Fibroblast of the aortic adventitia (primary cell): ENCODE measurements at regions not wholly inside any gene's neighbourhood (a gene's known extent, or its start where the extent isn't known, plus 50 kb on each side); places are given as distances from the start of the nearest gene placed in this dataset.

Experiments
- DNase-seq: peaks from one replicate; pipeline ENCODE4 v3.0.0-alpha.2; 2010; ENCODE audit warnings: low read depth
- H3K4me3 ChIP-seq: 2 replicates; pipeline ENCODE4 v1.5.1; 2011; ENCODE audit warnings: low read depth, mild to moderate bottlenecking, control low read depth, low read length, moderate library complexity
- TF ChIP-seq, protein P1 (sequence below): IDR thresholded peaks from 2 replicates; pipeline ENCODE4 v1.5.1; 2011; ENCODE audit warnings: mild to moderate bottlenecking, low read length, control low read depth, inconsistent platforms; ENCODE audit not compliant: insufficient read depth

DNA sequence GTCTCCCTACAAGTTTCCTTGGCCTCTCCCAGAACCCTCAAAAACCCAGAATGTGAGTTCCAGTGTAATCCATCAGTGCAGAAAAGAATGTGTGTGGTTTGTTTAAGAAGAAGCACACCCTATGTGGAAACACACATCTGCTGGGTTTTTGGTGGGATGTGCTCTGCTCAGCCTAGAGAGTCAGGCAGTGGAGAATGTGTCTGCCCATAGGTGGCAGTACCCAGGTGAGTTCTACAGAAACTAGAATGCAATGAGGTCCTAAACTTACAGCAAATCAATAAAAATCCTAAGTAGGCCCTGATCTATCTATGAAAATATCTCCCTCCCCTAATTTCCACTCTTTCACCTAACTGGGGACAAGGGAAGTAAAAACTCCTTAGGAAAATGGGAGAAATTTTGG lies 437.3 kb downstream of the DHX35 start:
- TF ChIP-seq, protein P1, sequence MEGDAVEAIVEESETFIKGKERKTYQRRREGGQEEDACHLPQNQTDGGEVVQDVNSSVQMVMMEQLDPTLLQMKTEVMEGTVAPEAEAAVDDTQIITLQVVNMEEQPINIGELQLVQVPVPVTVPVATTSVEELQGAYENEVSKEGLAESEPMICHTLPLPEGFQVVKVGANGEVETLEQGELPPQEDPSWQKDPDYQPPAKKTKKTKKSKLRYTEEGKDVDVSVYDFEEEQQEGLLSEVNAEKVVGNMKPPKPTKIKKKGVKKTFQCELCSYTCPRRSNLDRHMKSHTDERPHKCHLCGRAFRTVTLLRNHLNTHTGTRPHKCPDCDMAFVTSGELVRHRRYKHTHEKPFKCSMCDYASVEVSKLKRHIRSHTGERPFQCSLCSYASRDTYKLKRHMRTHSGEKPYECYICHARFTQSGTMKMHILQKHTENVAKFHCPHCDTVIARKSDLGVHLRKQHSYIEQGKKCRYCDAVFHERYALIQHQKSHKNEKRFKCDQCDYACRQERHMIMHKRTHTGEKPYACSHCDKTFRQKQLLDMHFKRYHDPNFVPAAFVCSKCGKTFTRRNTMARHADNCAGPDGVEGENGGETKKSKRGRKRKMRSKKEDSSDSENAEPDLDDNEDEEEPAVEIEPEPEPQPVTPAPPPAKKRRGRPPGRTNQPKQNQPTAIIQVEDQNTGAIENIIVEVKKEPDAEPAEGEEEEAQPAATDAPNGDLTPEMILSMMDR: no peak
- no peak overlapping the region for H3K4me3 ChIP-seq
- no peak for DNase-seq

DNA sequence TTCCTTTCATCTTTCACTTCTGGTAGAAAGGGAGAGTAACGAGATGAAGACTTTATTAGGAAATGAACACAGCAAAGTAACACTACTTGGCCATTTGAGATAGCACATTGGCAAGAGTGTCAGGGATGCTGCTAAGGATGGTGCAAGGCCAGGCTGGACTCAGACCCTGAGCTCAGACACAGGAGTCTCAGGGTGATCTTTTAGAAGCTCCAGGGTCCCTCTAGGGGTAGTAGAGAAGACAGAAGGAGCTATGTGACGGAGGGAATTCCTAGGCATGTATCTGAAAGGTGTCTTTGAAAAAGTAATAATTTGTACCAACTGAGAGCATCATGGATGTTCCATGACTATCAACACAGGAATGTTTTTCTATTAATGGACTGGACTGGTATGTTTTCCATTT lies 436.5 kb downstream of the DHX35 start:
- TF ChIP-seq, protein P1: no peak
- no peak for DNase-seq
- H3K4me3 ChIP-seq: no peak overlapping the region

DNA sequence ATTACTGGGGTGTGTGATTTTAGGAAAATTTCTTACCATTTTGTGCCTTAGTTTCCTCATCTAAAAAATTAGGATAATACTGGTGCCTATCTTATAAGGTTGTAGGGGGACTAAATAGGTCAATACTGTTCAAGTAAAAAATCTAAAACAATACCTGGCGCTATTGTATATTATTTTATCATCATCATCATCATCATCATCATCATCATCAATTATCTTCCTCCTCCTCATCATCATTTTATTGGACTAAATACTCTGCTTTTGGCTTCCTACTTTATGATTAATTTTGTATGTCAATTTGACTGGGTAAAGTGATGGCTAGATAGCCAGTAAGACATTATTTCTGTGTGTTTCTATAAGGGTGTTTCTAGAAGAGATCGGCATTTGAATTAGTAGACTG lies 435.5 kb downstream of the DHX35 start:
- TF ChIP-seq, protein P1: no peak
- no peak overlapping the region for H3K4me3 ChIP-seq
- no peak for DNase-seq

DNA sequence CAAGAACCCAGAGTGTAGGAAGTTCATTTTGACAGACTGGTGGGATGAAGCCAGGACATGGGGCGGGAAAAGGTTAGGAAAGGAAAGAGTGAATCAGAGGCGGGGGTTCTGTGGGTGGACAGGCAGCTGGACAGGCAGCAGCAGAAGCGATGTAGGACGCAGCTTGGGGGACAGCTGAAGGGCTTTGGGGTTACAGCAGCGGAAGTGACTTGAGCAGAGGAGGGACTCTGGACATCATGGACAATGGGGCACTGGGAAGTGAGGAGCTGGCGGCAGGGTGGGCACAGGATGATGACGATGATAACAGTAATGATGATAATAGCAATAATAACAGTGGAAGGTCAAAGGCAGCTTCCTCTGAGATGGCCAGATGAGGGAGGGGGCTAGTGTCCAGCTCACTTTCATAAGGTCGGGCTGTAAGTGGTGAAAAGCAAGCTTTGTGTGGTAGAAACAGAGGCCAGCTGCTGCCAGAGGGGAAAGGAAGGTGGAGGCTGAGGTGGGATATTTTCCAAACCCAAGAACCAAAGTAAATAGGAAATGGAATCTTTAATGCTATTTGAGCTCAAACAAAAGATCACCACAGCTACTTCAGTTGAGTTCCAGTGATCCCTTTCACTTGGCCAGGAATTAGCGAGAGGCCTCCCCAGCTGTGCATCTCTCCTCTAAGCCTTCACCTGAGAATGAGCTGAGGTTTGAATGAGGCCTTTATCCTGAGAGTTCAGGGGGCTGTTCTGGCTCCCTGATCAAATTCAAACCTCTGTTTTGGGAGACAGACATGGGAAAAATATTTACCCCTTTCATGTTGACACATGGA lies 433.5 kb downstream of the DHX35 start:
- no peak for DNase-seq
- no peak overlapping the region for H3K4me3 ChIP-seq
- TF ChIP-seq, protein P1: no peak

DNA sequence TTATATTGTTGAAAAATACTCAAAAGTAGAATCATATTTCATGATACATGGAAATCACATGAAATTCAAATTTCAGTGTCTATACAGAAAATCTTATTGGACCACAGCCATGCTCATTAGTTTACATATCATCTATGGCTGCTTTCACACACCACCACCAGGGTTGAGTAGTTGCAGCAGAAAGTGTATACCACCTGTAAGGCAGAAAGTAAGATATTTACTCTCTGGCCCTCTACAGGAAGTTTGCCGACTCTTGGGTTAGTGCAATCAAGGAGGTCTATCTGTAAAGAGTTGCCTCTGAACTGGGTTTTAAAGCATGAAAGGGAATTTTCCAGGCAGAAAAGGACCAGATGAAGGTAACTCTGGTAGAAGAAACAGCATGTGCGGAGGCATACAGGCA lies 432.3 kb downstream of the DHX35 start:
- H3K4me3 ChIP-seq: no peak overlapping the region
- TF ChIP-seq, protein P1: no peak
- DNase-seq: no peak

DNA sequence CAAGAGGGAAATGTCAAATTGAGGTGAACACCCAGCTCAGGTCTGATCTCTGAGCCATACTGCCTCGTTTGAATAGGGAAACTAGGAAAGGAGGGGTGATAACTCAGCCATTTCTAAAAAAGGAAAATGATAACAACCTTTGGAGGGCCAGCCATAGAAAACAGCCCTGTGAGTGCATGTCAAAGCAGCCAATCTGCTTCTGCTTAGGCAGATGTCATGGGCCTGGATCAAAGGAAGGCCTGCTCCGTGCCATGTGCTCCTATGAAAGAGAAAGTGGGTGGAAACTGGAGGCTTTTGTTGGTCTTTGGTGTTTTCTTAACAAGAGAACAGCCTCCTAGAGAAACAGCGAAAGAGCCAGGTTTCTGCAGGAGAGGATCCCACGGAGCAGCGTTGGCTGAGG lies 428.0 kb downstream of the DHX35 start:
- H3K4me3 ChIP-seq: no peak overlapping the region
- no peak for DNase-seq
- TF ChIP-seq, protein P1: no peak

DNA sequence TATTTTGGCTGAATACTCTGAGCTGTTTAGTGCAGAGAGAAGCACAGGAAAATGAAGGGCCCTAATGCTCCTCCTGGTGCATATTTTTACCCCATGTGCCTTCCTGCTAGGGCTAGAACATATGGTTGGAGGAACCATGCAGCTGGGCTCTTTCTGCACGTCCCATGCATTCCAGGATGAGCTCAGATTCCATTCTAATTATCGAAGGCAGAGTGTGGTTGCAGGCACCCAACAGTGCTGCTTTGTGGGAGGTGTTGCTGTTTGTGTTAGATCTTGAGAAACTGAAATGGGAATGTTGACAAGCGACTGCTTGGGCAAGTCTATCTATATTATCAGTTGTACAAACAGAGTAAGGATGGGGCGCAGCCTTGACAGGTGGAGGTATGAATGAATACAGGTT lies 419.5 kb downstream of the DHX35 start:
- TF ChIP-seq, protein P1: no peak
- H3K4me3 ChIP-seq: no peak overlapping the region
- DNase-seq: no peak
